H1 (cell line): ENCODE measurements at regions not wholly inside any gene's neighbourhood (a gene's known extent, or its start where the extent isn't known, plus 50 kb on each side); places are given as distances from the start of the nearest gene placed in this dataset.

Experiments
- ASH2L ChIP-seq: fragments of 200-600, 300-600 bp; sonication (generic); IDR thresholded peaks from one replicate; pipeline ENCODE4 v1.7.1; 2017; ENCODE audit warnings: low read length
- CBX8 ChIP-seq: fragments of 300-800, 300-1000 bp; sonication (generic); IDR thresholded peaks from 2 replicates; pipeline ENCODE4 v1.7.1; 2016; ENCODE audit warnings: low read depth, low read length, borderline replicate concordance
- GABPA ChIP-seq: IDR thresholded peaks from 2 replicates; pipeline ENCODE4 v1.6.1; 2011; ENCODE audit warnings: mild to moderate bottlenecking, low read length, moderate library complexity, borderline replicate concordance; ENCODE audit not compliant: insufficient read depth
- KDM4A ChIP-seq: IDR thresholded peaks from one replicate; pipeline ENCODE4 v1.7.1; 2012; ENCODE audit warnings: low read depth, mild to moderate bottlenecking, moderate library complexity, low read length, inconsistent platforms; ENCODE audit not compliant: severe bottlenecking
- SRF ChIP-seq: IDR thresholded peaks from 2 replicates; pipeline ENCODE4 v1.6.1; 2011; ENCODE audit warnings: mild to moderate bottlenecking, low read depth, low read length, moderate library complexity
- TAF1 ChIP-seq: IDR thresholded peaks from 2 replicates; pipeline ENCODE4 v1.6.1; 2011; ENCODE audit warnings: mild to moderate bottlenecking, low read depth, low read length
- ZNF274 ChIP-seq: IDR thresholded peaks from 2 replicates; pipeline ENCODE4 v1.7.0; 2012; ENCODE audit warnings: low read length, borderline replicate concordance; ENCODE audit errors: extremely low read depth
- TF ChIP-seq, protein P1 (sequence below): fragments of 300-600 bp; sonication (generic); IDR thresholded peaks from 2 replicates; pipeline ENCODE4 v1.7.1; 2012; ENCODE audit warnings: low read length, moderate library complexity, mild to moderate bottlenecking, inconsistent platforms; ENCODE audit not compliant: insufficient replicate concordance

DNA sequence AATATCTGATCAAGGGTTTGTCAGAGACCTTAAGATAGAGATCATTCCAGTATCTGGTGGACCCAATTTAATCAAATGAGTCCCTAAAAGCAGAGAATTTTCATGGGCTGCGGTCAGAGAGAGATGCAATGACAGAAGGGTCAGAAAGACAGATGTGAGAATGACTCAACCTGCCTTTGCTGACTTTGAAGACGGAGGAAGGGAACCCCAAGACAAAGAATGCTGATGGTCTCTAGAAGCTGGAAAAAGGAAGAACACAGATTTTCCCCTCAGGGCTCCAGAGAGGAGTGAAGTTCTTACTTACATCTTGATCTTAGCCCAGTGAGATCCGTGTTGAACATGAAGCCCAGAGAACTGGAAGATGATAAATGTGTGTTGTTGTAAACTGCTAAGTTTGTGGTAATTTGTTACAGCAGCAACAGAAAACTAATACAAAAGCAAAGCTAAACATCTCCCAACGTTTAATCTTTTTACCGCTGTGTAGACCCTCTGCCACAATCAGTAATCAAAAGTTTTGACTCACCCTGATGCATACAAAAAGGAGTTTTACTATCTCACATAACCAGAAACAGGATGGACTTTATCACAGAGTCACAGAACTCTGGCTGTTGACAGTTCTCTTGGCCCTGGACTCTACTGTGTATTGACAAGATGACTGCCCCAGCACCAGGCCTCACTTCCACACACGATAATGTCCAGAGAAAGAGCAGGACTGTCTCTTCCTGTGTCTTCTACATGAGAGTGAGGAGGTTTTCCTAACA lies 70.2 kb upstream of the MAGEB2 start (continued):
- TF ChIP-seq, protein P1, sequence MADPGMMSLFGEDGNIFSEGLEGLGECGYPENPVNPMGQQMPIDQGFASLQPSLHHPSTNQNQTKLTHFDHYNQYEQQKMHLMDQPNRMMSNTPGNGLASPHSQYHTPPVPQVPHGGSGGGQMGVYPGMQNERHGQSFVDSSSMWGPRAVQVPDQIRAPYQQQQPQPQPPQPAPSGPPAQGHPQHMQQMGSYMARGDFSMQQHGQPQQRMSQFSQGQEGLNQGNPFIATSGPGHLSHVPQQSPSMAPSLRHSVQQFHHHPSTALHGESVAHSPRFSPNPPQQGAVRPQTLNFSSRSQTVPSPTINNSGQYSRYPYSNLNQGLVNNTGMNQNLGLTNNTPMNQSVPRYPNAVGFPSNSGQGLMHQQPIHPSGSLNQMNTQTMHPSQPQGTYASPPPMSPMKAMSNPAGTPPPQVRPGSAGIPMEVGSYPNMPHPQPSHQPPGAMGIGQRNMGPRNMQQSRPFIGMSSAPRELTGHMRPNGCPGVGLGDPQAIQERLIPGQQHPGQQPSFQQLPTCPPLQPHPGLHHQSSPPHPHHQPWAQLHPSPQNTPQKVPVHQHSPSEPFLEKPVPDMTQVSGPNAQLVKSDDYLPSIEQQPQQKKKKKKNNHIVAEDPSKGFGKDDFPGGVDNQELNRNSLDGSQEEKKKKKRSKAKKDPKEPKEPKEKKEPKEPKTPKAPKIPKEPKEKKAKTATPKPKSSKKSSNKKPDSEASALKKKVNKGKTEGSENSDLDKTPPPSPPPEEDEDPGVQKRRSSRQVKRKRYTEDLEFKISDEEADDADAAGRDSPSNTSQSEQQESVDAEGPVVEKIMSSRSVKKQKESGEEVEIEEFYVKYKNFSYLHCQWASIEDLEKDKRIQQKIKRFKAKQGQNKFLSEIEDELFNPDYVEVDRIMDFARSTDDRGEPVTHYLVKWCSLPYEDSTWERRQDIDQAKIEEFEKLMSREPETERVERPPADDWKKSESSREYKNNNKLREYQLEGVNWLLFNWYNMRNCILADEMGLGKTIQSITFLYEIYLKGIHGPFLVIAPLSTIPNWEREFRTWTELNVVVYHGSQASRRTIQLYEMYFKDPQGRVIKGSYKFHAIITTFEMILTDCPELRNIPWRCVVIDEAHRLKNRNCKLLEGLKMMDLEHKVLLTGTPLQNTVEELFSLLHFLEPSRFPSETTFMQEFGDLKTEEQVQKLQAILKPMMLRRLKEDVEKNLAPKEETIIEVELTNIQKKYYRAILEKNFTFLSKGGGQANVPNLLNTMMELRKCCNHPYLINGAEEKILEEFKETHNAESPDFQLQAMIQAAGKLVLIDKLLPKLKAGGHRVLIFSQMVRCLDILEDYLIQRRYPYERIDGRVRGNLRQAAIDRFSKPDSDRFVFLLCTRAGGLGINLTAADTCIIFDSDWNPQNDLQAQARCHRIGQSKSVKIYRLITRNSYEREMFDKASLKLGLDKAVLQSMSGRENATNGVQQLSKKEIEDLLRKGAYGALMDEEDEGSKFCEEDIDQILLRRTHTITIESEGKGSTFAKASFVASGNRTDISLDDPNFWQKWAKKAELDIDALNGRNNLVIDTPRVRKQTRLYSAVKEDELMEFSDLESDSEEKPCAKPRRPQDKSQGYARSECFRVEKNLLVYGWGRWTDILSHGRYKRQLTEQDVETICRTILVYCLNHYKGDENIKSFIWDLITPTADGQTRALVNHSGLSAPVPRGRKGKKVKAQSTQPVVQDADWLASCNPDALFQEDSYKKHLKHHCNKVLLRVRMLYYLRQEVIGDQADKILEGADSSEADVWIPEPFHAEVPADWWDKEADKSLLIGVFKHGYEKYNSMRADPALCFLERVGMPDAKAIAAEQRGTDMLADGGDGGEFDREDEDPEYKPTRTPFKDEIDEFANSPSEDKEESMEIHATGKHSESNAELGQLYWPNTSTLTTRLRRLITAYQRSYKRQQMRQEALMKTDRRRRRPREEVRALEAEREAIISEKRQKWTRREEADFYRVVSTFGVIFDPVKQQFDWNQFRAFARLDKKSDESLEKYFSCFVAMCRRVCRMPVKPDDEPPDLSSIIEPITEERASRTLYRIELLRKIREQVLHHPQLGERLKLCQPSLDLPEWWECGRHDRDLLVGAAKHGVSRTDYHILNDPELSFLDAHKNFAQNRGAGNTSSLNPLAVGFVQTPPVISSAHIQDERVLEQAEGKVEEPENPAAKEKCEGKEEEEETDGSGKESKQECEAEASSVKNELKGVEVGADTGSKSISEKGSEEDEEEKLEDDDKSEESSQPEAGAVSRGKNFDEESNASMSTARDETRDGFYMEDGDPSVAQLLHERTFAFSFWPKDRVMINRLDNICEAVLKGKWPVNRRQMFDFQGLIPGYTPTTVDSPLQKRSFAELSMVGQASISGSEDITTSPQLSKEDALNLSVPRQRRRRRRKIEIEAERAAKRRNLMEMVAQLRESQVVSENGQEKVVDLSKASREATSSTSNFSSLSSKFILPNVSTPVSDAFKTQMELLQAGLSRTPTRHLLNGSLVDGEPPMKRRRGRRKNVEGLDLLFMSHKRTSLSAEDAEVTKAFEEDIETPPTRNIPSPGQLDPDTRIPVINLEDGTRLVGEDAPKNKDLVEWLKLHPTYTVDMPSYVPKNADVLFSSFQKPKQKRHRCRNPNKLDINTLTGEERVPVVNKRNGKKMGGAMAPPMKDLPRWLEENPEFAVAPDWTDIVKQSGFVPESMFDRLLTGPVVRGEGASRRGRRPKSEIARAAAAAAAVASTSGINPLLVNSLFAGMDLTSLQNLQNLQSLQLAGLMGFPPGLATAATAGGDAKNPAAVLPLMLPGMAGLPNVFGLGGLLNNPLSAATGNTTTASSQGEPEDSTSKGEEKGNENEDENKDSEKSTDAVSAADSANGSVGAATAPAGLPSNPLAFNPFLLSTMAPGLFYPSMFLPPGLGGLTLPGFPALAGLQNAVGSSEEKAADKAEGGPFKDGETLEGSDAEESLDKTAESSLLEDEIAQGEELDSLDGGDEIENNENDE = no peak
- TF ChIP-seq SRF = no peak
- TF ChIP-seq ASH2L = no peak
- no peak for TF ChIP-seq CBX8
- TF ChIP-seq KDM4A = no peak
- no peak for TF ChIP-seq TAF1
- TF ChIP-seq GABPA = no peak
- TF ChIP-seq ZNF274 = no peak
